ENCODE measurements at regions not wholly inside any gene's neighbourhood (a gene's known extent, or its start where the extent isn't known, plus 50 kb on each side); places are given as distances from the start of the nearest gene placed in this dataset.
"Not testable (repeated sequence)": the region's sequence is repeated elsewhere in the genome, so short reads cannot be mapped to it uniquely, and the experiment has no call there.

- no peak for DNase-seq (ENCODE audit: low spot score)
These were observed 226.6 kb upstream of the ADCY2 start for GRCh38 chr5:7169240-7169878.

DNA sequence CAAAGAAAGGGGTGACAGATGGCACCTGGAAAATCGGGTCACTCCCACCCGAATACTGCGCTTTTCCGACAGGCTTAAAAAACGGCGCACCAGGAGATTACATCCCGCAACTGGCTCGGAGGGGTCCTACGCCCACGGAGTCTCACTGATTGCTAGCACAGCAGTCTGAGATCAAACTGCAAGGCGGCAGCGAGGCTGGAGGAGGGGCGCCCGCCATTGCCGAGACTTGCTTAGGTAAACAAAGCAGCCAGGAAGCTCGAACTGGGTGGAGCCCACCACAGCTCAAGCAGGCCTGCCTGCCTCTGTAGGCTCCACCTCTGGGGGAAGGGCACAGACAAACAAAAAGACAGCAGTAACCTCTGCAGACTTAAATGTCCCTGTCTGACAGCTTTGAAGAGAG is 225.2 kb upstream of the ADCY2 start:
- not testable (repeated sequence) for DNase-seq (ENCODE audit: low spot score)

More at GRCh38 chr5:7169240-7169878, 226.6 kb upstream of the ADCY2 start:
- TF ChIP-seq CTCF (IDR thresholded peaks at IDR 0.05; ENCODE audit: extremely low read depth, missing control alignments): no peak

DNA sequence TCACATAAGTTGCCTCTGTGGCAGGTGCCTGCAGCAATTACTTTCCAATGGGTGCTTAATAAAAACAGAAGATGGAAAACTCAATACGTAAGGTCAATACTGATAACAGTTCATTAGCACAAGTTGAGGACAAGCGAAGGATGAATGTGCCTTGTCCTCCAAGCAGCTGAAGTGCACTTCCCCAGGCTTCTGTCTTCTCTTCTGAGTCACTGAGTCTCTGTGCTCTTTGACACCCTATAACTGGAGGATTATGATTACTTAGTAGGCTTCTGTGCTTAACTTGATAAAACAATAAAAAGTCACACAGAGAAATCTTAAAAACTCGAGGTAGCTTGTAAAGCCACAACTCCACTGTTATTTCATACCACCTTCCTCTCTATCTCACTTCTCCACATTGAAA is 216.6 kb upstream of the ADCY2 start:
- no peak for DNase-seq (ENCODE audit: low spot score)
- TF ChIP-seq CTCF (IDR thresholded peaks at IDR 0.05; ENCODE audit: extremely low read depth, missing control alignments): no peak

- TF ChIP-seq CTCF (IDR thresholded peaks at IDR 0.05; ENCODE audit: extremely low read depth, missing control alignments): no peak
- no peak for DNase-seq (ENCODE audit: low spot score)
These were observed 214.1 kb upstream of the ADCY2 start for GRCh38 chr5:7181841-7182240.

DNA sequence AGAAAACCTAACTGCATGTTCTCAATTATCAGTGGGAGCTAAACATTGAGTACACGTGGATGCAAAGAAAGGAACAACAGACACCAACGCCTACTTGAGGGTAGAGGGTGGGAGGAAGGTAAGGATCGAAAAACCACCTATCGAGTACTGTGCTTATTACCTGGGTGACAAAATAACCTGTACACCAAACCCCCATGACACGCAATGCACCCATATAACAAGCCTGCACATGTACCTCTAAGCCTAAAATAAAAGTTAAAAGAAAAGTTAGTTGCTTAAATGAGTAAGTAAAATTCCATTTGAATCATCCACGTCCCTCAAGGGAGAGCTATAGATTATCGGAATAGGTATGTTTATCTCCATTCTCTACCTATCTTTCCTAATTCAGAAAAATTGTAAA is 210.2 kb upstream of the ADCY2 start:
- DNase-seq (ENCODE audit: low spot score): no peak
- no peak for TF ChIP-seq CTCF (IDR thresholded peaks at IDR 0.05; ENCODE audit: extremely low read depth, missing control alignments)

GRCh38 chr5:7186818-7187217 is 209.1 kb upstream of the ADCY2 start:
- DNase-seq (ENCODE audit: low spot score): no peak
- no peak for TF ChIP-seq CTCF (IDR thresholded peaks at IDR 0.05; ENCODE audit: extremely low read depth, missing control alignments)

GRCh38 chr5:7190712-7191250 is 205.2 kb upstream of the ADCY2 start:
- no peak for TF ChIP-seq CTCF (IDR thresholded peaks at IDR 0.05; ENCODE audit: extremely low read depth, missing control alignments)
- DNase-seq (ENCODE audit: low spot score): no peak

DNA sequence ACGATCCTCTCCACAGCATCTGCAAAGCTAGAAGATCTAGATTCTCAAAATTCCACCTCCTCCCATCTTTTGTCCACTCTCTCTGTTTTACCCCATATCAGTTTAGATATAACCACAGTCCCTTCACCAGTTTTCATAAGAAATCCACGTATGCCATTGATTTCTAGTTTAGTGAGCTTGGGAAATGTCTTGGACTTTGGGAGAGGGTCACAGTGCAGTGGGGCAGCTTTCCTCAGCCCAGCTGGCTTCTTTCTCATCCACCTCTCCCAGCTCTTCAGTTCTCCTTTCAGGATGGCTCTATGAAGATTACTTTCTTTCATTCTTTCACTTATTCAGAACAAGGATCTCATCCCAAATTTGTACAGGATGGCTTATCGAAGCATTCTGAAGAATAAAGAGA is 203.9 kb upstream of the ADCY2 start:
- no peak for TF ChIP-seq CTCF (IDR thresholded peaks at IDR 0.05; ENCODE audit: extremely low read depth, missing control alignments)
- no peak for DNase-seq (ENCODE audit: low spot score)
